ENCODE measurements at regions not wholly inside any gene's neighbourhood (a gene's known extent, or its start where the extent isn't known, plus 50 kb on each side); places are given as distances from the start of the nearest gene placed in this dataset.

DNA sequence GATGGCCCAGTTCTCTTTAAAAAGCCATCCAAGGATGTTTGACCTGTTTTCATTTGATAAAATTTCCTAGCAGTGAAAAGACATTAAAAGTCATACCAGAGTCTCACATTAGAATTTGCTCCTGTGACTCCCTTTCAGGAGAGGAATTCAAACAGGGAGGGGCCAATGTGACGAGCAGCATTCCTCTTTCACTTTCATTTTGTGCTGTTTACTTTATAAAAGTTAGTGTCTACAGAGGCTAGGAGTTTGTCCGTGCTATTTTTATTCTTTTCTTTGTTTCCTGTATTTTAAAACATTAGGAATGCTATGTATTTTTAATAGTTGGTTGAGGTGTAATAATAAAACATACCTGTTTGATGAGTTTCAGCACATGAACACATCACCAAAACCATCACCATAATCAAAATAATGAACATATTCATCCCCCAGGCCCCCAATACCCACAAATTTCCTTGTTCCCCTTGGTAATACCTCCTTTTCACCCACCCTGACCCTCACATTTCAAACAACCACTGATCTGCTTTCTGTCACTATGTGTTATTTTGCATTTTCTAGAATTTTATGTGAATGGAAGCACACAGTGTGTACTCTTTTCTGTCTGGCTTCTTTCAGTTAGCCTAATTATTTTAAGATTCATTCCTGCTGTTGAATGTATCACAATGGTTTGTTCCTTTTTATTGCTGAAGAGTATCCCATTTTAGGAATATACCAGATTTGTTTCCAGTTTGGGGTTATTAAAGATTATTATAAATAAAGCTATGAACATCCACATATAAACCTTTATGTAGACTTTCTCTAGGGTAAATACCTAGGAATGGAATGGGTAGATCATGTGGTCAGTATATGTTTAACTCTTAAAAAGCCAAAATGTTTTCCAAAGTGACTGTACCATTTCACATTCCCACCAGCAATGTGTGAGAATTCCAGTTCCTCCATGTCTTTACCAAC lies 129.5 kb downstream of the TENT5C start:
- TF ChIP-seq CTCF (IDR thresholded peaks at IDR 0.05; ENCODE audit: low read length) (no peak), EZH2 (IDR thresholded peaks at IDR 0.05; ENCODE audit: borderline replicate concordance, low read length) (no peak)
